Ishikawa (cell line): ENCODE measurements at regions not wholly inside any gene's neighbourhood (a gene's known extent, or its start where the extent isn't known, plus 50 kb on each side); places are given as distances from the start of the nearest gene placed in this dataset.

Experiments used
- MAX ChIP-seq: IDR thresholded peaks from 2 replicates; pipeline ENCODE4 v1.6.1; 2012
- TAF1 ChIP-seq: IDR thresholded peaks from 2 replicates; pipeline ENCODE4 v1.6.1; 2012; ENCODE audit warnings: low read depth, mild to moderate bottlenecking

GRCh38 chr1:29424266-29424665 lies 187.9 kb downstream of the PTPRU start:
- TF ChIP-seq MAX (no peak), TAF1 (no peak)
